Stimulated activated CD4-positive, alpha-beta T cell treated with anti-CD3 and anti-CD28 coated beads, Interleukin-1b, Interleukin-23, amount 100 ng/mL, for 1 hour (primary cell): ENCODE measurements at regions not wholly inside any gene's neighbourhood (a gene's known extent, or its start where the extent isn't known, plus 50 kb on each side); places are given as distances from the start of the nearest gene placed in this dataset.

ENCODE experiments used
- DNase-seq, 2 donors: peaks; one replicate each; pipeline ENCODE4 v3.0.0-alpha.2; 2020; ENCODE audit warnings: low read depth in 2 of 2

DNA sequence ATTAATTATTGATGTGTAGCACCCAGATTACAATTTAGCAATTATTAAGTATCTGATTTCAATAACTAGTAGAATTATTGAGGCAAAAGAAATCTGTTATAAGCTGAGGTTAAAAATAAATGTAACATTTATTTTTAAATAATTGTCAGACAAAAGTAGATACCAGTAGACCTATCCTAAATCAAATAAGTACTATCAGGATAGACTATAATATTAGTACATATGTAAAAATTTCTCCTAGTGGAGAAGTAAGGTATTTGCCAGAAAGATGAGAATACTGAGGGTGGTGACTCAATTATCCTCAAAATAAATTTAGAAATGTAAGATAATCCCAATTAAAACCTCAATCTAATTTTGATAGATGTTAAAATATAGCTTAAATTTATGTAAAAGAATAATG lies 377.8 kb upstream of the CHRM3 start:
- DNase-seq = no peak

DNA sequence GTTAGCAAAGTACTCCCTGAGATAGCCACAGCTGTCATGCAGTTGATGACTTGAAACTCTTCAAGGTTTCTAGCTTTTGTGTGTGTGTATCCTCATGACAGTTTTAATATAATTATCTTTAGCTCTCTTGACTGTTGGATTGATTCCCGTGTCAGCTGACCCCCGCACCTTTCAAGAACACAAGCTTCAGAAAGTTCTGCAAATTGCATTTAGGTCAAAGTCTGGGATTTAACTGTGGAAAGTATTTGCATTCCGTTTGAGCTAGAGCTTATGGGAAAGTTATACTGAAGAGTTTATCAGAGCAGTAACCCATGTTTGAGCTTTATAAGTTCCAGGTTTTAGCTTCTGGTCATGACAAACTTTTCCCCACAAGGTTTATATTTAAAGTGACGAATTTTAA lies 380.1 kb upstream of the CHRM3 start:
- DNase-seq = no peak

DNA sequence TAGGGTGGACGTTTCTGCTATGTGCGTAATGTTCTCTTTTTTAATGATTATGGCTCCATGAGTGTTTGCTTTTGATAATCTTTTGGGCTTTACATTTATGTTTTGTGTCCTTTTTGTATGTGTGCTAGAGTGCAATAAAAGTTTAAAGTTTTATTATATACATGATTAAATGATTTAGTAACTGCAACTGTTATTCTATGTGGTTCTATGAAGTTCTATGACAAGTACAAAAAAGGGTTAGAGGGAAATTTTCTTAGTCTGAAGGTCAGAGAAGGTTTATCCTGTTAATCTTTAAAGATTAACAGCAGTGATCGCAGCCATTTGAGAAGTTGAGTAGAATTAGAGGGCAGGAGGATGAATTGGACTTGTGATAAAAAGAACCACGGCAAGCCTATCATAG lies 386.4 kb upstream of the CHRM3 start:
- no peak for DNase-seq

GRCh38 chr1:238998577-238998976 lies 387.8 kb upstream of the CHRM3 start:
- DNase-seq = no peak

DNA sequence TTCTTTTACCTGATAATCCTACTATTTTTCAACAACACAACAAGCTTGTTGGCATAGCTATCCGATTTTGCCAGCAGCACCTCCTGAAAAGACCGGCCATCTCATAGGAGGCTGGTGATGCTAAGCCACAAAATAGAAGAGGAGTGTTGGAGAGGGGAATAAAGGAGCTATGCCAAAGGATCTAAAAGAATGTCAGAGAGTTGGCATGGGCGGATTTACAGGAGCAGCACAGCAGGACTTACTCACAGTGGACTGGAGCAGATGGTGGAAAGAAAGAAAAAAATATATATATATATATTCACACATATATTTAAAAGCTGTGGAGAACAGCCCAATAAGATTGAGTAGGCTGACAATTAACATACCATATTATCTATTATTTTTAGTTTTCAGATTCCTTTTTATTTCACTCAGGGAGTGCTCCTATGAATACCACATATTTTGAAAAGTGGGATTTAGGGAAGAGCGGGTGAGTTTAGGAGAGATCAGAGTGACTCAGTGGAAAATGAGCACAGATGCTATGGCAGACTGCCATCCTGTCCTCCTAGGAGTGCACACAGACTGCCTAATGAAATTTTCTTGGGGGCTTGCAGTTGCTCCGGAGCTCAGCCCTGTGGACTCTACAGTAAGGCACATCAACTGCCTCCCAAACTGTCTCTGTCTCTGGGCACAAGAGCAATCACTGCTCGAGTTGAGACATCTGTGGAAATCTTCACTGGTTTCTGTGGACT lies 394.4 kb upstream of the CHRM3 start:
- no peak for DNase-seq

GRCh38 chr1:238985312-238985711 lies 401.1 kb upstream of the CHRM3 start:
- DNase-seq = no peak

DNA sequence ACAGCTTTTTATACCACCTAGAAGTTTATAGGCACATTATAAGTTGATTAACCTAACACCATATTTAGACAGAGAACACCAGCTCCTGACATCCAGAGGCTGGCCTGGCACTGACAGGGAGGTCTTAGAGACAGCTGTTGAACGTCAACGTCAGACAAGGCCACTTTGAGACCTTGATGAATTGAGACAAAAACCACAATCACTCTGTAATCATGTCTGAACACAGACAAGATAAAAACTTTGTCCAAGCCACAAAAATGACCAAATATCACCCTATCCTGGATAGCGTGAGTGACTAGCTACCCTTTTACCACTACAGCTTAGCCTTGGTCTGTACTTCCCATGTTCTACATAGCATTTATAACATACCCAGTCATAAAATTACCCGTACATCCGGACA lies 403.6 kb upstream of the CHRM3 start:
- no peak for DNase-seq

- no peak for DNase-seq
These were observed 404.9 kb upstream of the CHRM3 start for GRCh38 chr1:238981317-238981933.

DNA sequence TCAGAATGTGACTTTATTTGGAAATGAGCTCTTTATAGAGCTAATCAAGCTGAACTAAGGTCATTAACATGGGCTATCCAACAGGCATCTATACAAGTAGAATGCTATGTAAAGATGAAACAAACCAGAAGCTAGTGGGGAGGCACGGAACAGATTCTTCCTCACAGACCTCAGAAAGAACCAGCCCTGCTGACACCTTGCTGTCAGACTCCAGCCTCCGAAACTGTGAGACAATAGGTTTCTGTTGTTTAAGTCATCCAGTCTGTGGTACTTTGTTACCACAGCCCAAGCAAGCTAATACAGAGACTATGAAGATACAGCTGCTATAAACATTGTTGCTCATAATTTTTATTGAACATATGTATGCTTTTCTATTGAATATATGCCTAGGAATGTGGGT lies 406.3 kb upstream of the CHRM3 start:
- DNase-seq = no peak

DNA sequence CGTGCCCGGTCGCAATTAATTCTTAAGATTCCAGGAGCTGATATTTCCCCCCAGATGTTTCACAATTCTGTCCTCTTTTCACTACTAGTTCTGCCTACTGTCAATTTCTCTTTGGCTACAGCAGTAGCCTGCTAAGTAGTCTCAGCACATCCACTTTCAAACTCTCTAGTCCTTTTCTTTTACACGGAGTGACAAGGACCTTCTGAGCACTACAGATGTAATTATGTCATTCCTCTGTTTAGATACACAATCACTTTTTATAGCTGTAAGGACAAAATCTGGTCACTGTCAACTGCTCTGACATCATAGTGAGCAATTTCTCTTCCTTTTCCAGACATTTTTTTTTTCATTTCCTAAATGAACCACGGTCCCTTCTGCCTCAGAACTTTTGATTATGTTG lies 421.7 kb upstream of the CHRM3 start:
- DNase-seq = no peak

GRCh38 chr1:238962941-238963340 lies 423.4 kb upstream of the CHRM3 start:
- DNase-seq = no peak

DNA sequence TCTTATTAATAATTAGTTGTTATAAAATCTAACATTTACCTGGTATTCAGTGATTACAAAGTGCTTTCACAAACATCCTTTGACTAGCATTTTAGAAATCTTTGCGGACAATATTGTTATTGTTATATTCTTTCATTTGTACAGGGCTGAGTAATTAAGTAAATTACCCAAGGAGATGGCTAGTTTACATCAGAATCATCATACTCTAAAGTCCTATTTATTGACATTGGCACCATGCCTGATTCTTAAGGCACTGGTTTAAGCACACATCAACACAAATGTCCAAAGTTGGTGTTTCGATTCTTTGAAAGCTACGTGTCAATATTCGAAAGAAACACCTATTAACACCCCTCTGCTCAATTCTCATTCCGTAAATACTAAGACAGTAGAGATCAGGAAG lies 424.6 kb upstream of the CHRM3 start:
- DNase-seq = no peak

DNA sequence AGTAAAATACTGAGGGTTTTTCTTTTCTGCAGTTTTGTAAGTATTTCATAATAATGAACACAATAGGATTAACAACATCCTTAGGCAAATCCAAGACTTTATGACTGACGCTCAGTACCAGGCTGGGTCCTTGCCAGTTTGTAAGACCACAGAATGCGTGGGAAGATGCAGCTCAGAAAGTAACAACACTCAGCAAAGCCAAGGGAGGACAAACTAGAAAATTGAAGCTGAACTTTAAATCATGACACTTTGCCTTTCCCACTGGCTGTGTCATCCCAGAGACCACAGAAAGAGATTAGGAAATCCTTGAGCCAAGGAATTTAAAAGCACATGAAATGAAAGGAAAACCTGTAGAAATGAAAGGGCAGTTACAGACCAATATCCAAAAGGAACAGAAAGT lies 426.3 kb upstream of the CHRM3 start:
- no peak for DNase-seq

GRCh38 chr1:238955934-238956333 lies 430.4 kb upstream of the CHRM3 start:
- no peak for DNase-seq

GRCh38 chr1:238954865-238955264 lies 431.5 kb upstream of the CHRM3 start:
- no peak for DNase-seq

- DNase-seq = no peak
These were observed 432.8 kb upstream of the CHRM3 start for GRCh38 chr1:238953448-238954010.

GRCh38 chr1:238951809-238952208 lies 434.6 kb upstream of the CHRM3 start:
- no peak for DNase-seq

- DNase-seq = no peak
These were observed 435.6 kb upstream of the CHRM3 start for GRCh38 chr1:238950784-238951183.

DNA sequence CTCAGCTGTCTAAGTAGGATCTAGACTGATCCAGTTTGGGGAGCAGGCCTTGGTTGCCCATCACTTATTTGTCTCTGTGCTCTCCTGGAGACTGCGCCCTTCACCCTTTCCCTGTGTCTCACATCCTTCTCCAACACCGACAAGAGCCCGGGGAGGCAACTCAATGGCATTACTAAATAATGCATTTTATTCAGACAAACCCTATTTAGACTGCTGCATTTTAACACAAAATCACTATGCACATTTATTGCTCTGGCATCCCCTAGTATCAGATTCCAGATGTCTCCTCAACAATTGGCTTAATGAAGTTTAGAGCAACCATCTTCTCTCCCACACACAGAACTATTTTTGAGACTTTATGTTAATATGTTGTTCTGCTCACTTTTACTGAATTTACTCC lies 436.4 kb upstream of the CHRM3 start:
- no peak for DNase-seq

- no peak for DNase-seq
These were observed 442.3 kb upstream of the CHRM3 start for GRCh38 chr1:238944028-238944427.

- DNase-seq = no peak
These were observed 458.5 kb upstream of the CHRM3 start for GRCh38 chr1:238927899-238928298.

GRCh38 chr1:238916828-238917227 lies 469.5 kb upstream of the CHRM3 start:
- no peak for DNase-seq

- no peak for DNase-seq
These were observed 472.0 kb upstream of the CHRM3 start for GRCh38 chr1:238914346-238914745.

GRCh38 chr1:238913210-238913609 lies 473.2 kb upstream of the CHRM3 start:
- DNase-seq = no peak
